Transverse colon (tissue), 4 donors: ENCODE measurements at regions not wholly inside any gene's neighbourhood (a gene's known extent, or its start where the extent isn't known, plus 50 kb on each side); places are given as distances from the start of the nearest gene placed in this dataset.

ENCODE experiments used
- DNase-seq: peaks from one replicate; pipeline ENCODE4 v3.0.0-alpha.2; 2019
- H3K27ac ChIP-seq, 4 donors: fragments of 200-600 bp; sonication (generic); 2 replicates each; pipeline ENCODE4 v1.5.1; 2016 to 2018; ENCODE audit warnings: inconsistent platforms in 4 of 4
- H3K27me3 ChIP-seq: fragments of 200-600 bp; sonication (generic); 2 replicates; pipeline ENCODE4 v1.5.1; 2017; ENCODE audit warnings: inconsistent platforms
- H3K36me3 ChIP-seq, 4 donors: fragments of 200-600 bp; sonication (generic); 2 replicates each; pipeline ENCODE4 v1.5.1; 2017 to 2019; ENCODE audit warnings: inconsistent platforms in 4 of 4
- H3K4me1 ChIP-seq, 4 donors: fragments of 200-600 bp; sonication (generic); 2 replicates each; pipeline ENCODE4 v1.5.1; 2017 to 2020; ENCODE audit warnings: inconsistent platforms in 4 of 4
- H3K4me3 ChIP-seq, 4 donors: fragments of 200-600 bp; sonication (generic); 1 replicate in 1 of 4; 2 replicates in 3 of 4; pipeline versions ENCODE4 v1.5.1 to v1.6.1; 2017 to 2019; ENCODE audit warnings: inconsistent platforms in 4 of 4
- H3K9me3 ChIP-seq, 2 donors: fragments of 200-600 bp; sonication (generic); 2 replicates each; pipeline ENCODE4 v1.5.1; 2017 to 2019; ENCODE audit warnings: inconsistent platforms in 2 of 2
- CTCF ChIP-seq, 5 experiments: fragments of 200-600 bp in 3 of 5; fragments of 450-650 bp in 2 of 5; sonication (generic) in 3 of 5; IDR thresholded peaks; 1 replicate in 2 of 5; 2 replicates in 3 of 5; pipeline ENCODE4 v1.5.1; 2016 to 2017; ENCODE audit warnings: antibody characterized with exemption in 5 of 5, inconsistent platforms in 3 of 5, mild to moderate bottlenecking in 2 of 5, moderate library complexity in 1 of 5
- EP300 ChIP-seq: sonication (generic); formaldehyde crosslinking; IDR thresholded peaks from one replicate; pipeline ENCODE4 v1.6.1; 2017; ENCODE audit warnings: antibody characterized with exemption, low read depth
- POLR2A ChIP-seq: fragments of 450-650 bp; IDR thresholded peaks from one replicate; pipeline ENCODE4 v1.6.1; 2016; ENCODE audit warnings: antibody characterized with exemption, mild to moderate bottlenecking, moderate library complexity
- POLR2AphosphoS5 ChIP-seq, 3 donors: sonication (generic); formaldehyde crosslinking; IDR thresholded peaks; one replicate each; pipeline ENCODE4 v1.6.1; 2016; ENCODE audit warnings: antibody characterized with exemption in 3 of 3
- WGBS, 2 donors: methylation state at CpG; one replicate each; pipeline ENCODE4 v1.1.5; 2018; ENCODE audit warnings: low coverage in 1 of 2; 5-methylcytosine and 5-hydroxymethylcytosine counted together
- in situ Hi-C, 4 donors: fragments of 200-750 bp; cut with MboI; loops; one replicate each; pipeline versions ENCODE4 v1.15.0 to v1.15.1; 2017; ENCODE audit warnings: low sequenced_read_pairs in 3 of 4, low pct_ligation_motif_present in 1 of 4, low pct_unique_long_range_greater_than_20kb in 1 of 4
- intact Hi-C: fragments of 100-400 bp; cut with DNase I; formaldehyde crosslinking; loops from one replicate; pipeline ENCODE4 v1.15.1; 2023; ENCODE audit warnings: low total_unique reads

- Histone ChIP-seq H3K27me3 (no peaks in the 10 kb centered on the region), H3K27ac (no peak overlapping the region), H3K36me3 (no peaks in the 10 kb centered on the region), H3K4me1 (no peaks in the 10 kb centered on the region), H3K4me3 (no peak overlapping the region), H3K9me3 (no peaks in the 10 kb centered on the region)
- in situ Hi-C loops = no loop called here
- 80 to 84% methylated on average over 4 of the region's 4 CpGs for WGBS, 2 donors
- TF ChIP-seq POLR2A (no peak), EP300 (no peak), POLR2AphosphoS5 (IDR thresholded peaks at IDR 0.05) (no peak), CTCF (IDR thresholded peaks at IDR 0.05) (no peak)
- DNase-seq = no peak
- intact Hi-C loops = no loop called here
Observed at GRCh38 chr2:34825686-34826085, 1226.6 kb upstream of the FAM98A start.

GRCh38 chr2:34822616-34823015, 1223.5 kb upstream of the FAM98A start:
- no peak for TF ChIP-seq POLR2AphosphoS5 (IDR thresholded peaks at IDR 0.05)
- no peak for TF ChIP-seq POLR2A
- TF ChIP-seq EP300 = no peak
- TF ChIP-seq CTCF (IDR thresholded peaks at IDR 0.05) = no peak
- Histone ChIP-seq H3K36me3 (no peaks in the 10 kb centered on the region), H3K27me3 (no peaks in the 10 kb centered on the region), H3K4me3 (no peak overlapping the region), H3K4me1 (no peaks in the 10 kb centered on the region), H3K27ac (no peak overlapping the region), H3K9me3 (no peaks in the 10 kb centered on the region)
- WGBS, 2 donors = 71 to 76% methylated on average over 3 of the region's 3 CpGs
- in situ Hi-C loops = no loop called here
- DNase-seq = no peak
- intact Hi-C loops = no loop called here

- Histone ChIP-seq H3K4me1 (no peaks in the 10 kb centered on the region), H3K27ac (no peak overlapping the region), H3K9me3 (no peaks in the 10 kb centered on the region), H3K27me3 (no peaks in the 10 kb centered on the region), H3K36me3 (no peaks in the 10 kb centered on the region), H3K4me3 (no peak overlapping the region)
- intact Hi-C loops = no loop called here
- 50 to 58% methylated on average over 4 of the region's 4 CpGs for WGBS, 2 donors
- no peak for TF ChIP-seq POLR2A
- TF ChIP-seq CTCF (IDR thresholded peaks at IDR 0.05) = no peak
- no peak for TF ChIP-seq EP300
- TF ChIP-seq POLR2AphosphoS5 (IDR thresholded peaks at IDR 0.05) = no peak
- DNase-seq = no peak
- in situ Hi-C loops = no loop called here
Observed at GRCh38 chr2:34815052-34815741, 1216.1 kb upstream of the FAM98A start.

- H3K27me3 ChIP-seq = no peaks in the 10 kb centered on the region
- no peak overlapping the region for H3K4me3 ChIP-seq
- no peaks in the 10 kb centered on the region for H3K4me1 ChIP-seq
- WGBS, 2 donors = 50 to 67% methylated on average over 1 to 2 of the region's 2 CpGs
- H3K36me3 ChIP-seq = no peaks in the 10 kb centered on the region
- DNase-seq = no peak
- intact Hi-C loops (no loop called here), in situ Hi-C loops (no loop called here)
- H3K9me3 ChIP-seq = no peaks in the 10 kb centered on the region
- no peak for TF ChIP-seq EP300
- no peak for TF ChIP-seq CTCF (IDR thresholded peaks at IDR 0.05)
- no peak for TF ChIP-seq POLR2A
- TF ChIP-seq POLR2AphosphoS5 (IDR thresholded peaks at IDR 0.05) = no peak
- no peak overlapping the region for H3K27ac ChIP-seq
Observed at GRCh38 chr2:34810456-34810855, 1211.4 kb upstream of the FAM98A start.
